ENCODE measurements at regions not wholly inside any gene's neighbourhood (a gene's known extent, or its start where the extent isn't known, plus 50 kb on each side); places are given as distances from the start of the nearest gene placed in this dataset.

- DNase-seq (ENCODE audit: low spot score), result no peak
These were observed 285.1 kb downstream of the REEP3 start for GRCh38 chr10:63806330-63806729.

More at GRCh38 chr10:63806330-63806729, 285.1 kb downstream of the REEP3 start:
- Histone ChIP-seq H4K20me1 (replicated peaks; ENCODE audit: insufficient read depth) (no peaks in the 10 kb centered on the region), H3K79me2 (replicated peaks; ENCODE audit: insufficient read depth) (no peaks in the 10 kb centered on the region), H3K27me3 (ENCODE audit: insufficient read depth) (no peaks in the 10 kb centered on the region), H3K36me3 (ENCODE audit: insufficient read depth) (no peaks in the 10 kb centered on the region), H3F3A (replicated peaks; ENCODE audit: low read depth) (no peaks in the 10 kb centered on the region), H3K9me2 (ENCODE audit: insufficient read depth) (no peaks in the 10 kb centered on the region), H2AFZ (no peak overlapping the region), H3K27ac (ENCODE audit: low read depth) (no peak overlapping the region), H3K4me1 (ENCODE audit: insufficient read depth) (no peaks in the 10 kb centered on the region), H3K4me3 (no peak overlapping the region), H3K4me2 (no peak overlapping the region)
- Mint-ChIP-seq H3K4me3 (no peak overlapping the region), H3K36me3 (ENCODE audit: low read depth) (peaks cover 4% of the 10 kb centered on the region; the same call in 2 of the 3 replicates), H3K9me3 (peaks cover 21% of the 10 kb centered on the region; the same call in 2 of the 3 replicates), H3K27ac (no peak overlapping the region), H3K4me1 (no peaks in the 10 kb centered on the region), H3K27me3 (ENCODE audit: insufficient read depth, low read depth, poor library complexity) (no peaks in the 10 kb centered on the region)
- no peak for ATAC-seq
- TF ChIP-seq STAT1 (IDR thresholded peaks at IDR 0.05; ENCODE audit: unreplicated experiment) (no peak), JUNB (IDR thresholded peaks at IDR 0.05; ENCODE audit: unreplicated experiment) (no peak), CREB1 (CRISPR knock-in tag; IDR thresholded peaks at IDR 0.05; ENCODE audit: low read depth) (no peak), ZNF331 (CRISPR knock-in tag; IDR thresholded peaks at IDR 0.05; ENCODE audit: low read depth) (no peak), ZNF114 (CRISPR knock-in tag; IDR thresholded peaks at IDR 0.05) (no peak), EZH2 (IDR thresholded peaks at IDR 0.05; ENCODE audit: low read depth, unreplicated experiment) (no peak), CTCF (conservative IDR thresholded peaks at IDR 0.05; ENCODE audit: low read depth in 2 of 2) (no peak), ZNF462 (CRISPR knock-in tag; IDR thresholded peaks at IDR 0.05) (no peak)
